ENCODE measurements at regions not wholly inside any gene's neighbourhood (a gene's known extent, or its start where the extent isn't known, plus 50 kb on each side); places are given as distances from the start of the nearest gene placed in this dataset.
"Not testable (repeated sequence)": the region's sequence is repeated elsewhere in the genome, so short reads cannot be mapped to it uniquely, and the experiment has no call there.

DNA sequence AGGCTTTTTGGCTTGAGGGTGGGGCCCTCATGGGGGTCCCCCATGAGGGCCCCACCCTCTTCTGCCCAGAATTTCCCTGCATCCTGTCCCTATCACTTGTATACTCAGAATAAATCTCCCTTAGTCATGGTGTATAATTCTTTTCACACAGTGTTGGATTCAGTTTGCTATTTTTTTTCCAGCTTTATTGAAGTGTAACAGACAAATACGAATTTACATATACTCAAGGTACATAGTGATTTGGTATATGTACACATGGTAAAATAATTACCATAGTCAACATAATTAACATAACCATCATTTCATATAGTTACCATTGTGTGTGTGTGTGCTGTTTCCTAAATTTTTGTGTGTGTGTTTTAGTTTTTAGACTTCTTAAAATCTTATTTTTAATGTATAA lies 289.4 kb downstream of the CNTNAP3B start:
- not testable (repeated sequence) for DNase-seq

DNA sequence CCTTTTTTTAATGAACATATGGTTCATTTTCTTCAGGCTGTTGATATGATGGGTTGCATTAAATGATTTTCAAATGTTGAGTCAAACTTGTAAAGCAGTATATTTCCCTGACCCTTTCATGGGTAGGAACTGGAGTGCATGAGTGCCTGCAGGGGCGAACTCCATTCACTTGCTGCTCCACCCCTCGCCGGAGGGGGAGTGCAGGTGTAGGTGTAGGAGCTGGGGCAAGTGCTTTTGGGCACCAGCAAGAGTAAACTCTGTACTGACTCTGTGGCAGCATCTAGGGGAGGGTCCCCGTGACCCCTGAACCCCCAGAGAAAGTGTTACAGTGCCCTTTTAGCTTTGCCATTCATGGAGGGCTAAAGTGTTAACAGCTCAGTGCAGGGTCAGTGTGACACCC lies 290.3 kb downstream of the CNTNAP3B start:
- DNase-seq = not testable (repeated sequence)

DNA sequence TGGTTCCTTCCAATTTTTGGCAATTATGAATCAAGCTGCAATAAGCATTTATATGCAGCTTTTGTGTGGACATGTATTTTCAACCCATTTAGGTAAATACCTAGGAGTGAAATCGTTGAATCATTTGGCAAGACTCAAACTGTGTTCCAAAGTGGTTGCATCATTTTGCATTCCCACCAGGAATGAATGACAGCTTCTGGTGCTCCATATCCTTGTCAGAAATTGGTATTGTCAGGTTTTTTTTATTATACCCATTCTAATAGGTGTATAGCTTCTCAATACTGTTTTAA lies 290.7 kb downstream of the CNTNAP3B start:
- DNase-seq = not testable (repeated sequence)

DNA sequence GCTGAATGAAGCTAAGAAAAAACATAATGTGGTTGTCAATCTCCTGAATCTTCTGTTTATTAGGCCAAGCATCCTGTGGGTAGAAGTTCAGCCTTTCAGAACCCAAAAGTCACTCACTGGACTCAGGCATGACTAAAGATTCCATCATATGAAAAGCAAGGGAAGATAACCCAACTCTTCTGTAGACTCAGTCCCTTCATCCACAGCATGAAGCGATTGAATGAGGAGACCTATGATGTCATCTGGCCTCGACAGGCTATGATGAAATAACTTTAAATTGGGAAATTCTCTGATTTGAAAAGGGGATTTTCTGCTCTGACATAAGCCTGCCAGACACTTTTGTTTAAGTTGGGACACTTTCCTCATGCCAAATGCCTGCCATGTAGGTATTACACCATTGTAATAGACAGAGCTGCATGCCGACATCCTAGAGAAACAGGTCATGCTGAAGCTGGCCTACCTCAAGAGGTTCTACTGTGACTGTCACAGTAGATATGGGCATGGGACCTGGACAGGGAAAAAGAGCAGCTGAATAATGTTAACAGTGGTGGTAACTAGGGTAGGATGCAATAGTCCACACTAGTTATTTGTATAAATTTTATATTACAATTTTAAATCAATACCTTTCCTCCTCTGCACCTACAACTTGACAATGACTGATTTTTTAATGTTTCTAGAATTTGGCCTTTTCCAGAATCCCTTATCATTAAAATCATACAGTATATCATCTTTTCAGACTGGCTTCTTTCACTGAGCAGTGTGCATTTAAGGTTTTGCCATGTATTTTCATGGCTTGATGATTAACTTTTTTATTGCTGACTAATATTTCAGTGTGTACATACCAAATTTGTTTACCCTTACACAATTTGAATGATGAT lies 291.3 kb downstream of the CNTNAP3B start:
- DNase-seq = not testable (repeated sequence)

DNA sequence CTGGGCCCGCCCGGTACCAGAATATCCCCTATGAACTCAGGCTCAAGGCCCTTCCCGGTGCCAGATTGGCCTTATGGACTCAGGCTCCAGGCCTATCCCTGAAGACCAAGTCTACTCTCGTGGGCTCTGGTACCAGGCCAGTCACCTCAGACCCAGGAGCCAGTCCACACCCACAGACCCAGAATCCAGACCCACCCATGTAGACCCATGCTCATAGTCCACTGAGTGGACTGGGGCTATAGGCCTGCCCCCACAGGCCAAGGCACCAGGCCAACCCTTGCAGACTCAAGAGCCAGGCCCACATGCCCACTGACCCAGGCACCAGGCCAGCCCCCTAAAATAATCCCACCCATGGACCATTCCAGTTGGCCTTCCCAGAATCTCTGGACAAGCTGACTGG lies 296.1 kb downstream of the CNTNAP3B start:
- not testable (repeated sequence) for DNase-seq

DNA sequence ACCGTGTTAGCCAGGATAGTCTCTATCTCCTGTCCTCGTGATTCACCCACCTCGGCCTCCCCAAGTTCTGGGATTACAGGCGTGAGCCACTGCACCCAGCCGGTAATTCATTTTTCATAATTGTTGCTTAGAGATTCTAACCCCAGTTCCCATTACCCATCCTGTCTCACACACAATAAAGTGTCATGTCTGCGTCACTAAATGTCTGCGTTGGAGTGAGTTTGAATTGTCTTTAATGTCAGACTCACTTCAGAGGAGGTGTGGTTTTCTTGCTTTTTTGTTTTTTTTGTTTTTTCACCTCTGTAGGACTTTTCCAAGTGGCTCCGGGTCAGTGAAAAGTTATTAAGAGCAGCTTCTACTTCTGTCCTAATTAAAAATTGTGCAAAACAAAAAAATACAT lies 304.5 kb downstream of the CNTNAP3B start:
- not testable (repeated sequence) for DNase-seq

DNA sequence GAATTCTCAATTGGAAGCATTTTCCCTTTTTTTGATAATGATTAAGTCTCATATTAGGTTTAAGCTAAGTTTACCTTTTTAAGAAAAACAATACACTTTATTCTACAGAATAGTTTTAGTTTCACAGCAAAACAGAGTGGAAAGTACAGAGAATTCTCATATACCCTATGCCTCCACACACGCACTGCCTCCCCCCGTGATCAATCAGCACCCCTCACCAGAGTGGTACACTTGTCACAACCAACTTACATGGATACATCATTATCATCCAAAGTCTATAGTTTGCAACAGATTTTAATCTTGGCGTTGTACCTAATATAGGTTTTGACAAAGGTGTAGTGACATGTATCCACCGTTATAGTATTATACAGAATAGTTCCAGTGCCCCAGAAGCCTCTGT lies 326.5 kb downstream of the CNTNAP3B start:
- DNase-seq = not testable (repeated sequence)

DNA sequence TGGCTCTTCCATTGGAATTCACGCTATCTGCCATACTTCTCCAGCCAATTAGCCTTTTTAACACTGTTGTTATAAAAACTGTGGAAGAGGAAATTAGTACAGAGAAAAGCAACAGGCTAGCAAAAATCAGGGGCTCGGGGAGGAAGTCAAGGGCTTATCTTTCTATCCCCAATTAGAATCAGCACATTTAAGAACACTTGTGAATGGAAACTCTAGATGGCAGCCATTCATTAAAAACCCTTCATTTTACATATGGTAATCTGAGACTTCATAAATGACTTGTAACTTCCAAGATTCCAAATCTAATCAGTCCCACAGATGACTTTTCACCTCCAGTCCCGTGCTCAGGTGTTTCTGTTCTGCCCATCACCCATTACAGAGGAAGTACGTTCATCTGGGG lies 330.5 kb downstream of the CNTNAP3B start:
- not testable (repeated sequence) for DNase-seq

DNA sequence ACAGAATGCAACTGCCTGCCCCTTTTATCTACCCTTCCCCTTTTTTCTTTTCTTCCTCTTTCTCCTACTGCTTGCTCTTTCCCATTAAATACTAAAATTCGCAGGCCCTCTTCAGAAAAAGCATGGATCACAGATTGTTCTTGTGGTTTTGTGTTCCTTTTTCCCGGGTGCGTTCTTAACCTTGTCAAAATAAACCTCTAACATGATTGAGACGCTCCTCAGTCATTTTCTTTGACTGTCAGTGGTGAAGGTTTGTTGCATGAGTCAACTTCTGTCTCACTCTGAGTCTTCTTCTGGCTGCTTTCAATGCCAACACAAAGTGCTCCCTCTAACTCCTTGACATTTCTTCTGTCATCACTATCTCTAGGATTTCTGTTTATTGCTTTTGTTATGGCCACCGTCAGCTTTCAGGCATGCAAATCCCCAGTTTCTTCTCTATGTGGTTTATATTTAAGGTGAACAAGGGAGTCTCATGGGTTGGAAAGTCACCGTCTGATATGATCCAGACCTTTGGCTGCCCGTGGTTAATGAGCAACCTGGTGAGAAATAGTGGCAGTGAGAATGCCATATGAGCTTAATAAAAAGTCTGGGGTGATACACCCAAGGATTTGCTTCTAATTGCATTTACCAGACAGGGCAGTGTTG lies 338.4 kb downstream of the CNTNAP3B start:
- DNase-seq = not testable (repeated sequence)

DNA sequence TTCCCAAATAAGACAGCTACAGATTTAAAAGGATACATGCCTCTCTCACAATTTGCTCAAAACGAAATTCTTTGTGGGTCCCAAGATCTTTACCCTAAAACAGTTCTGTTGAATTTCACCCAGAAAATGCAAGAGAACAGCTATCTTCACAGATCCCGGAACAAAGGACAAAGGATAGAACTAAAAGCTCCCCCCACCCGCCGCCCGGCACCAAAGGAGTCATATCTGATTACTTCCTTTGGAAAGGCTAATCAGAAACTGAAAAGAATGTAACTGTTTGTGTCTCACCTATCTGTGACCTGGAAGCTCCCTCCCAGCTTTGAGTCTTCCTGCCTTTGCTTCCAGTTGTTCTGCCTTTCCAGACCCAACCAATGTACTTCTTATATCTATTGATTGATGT lies 339.2 kb downstream of the CNTNAP3B start:
- DNase-seq = not testable (repeated sequence)

DNA sequence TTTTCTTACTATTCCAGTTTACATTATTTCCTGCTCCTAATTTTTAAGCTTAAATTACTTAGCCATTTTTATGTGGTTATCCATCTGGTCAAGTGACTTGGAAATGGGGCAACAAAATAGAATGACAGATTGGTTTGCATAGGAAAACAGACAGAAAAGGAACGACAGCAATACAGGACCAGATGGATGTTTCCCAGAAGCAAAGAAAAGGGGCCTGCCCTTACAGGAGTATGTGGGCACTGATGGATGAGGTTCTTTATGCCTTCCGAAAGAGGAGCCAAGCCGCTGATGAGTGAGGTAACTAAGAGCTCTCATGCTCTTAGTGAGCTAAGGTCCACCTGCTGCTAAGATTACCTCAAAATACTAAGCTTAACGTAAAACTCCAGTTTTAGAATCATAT lies 339.8 kb downstream of the CNTNAP3B start:
- not testable (repeated sequence) for DNase-seq

DNA sequence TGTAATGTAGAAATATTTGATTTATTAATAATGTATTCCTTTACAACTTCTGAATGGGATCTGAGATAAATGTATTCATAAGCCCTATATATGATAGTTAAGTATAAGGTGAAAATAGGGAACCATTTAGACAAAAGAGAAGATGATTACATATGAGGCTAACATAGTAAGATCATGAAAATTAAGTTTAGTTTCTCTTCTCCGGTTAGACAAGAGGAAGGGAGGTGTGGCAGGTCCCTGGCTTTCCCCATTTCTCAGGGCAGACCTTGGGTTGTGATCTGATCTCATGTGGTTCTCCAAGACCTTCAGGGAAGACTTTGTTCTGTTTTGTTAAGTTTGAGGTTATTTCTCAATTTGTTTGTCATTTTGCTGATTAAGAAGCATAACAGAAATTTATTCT lies 341.3 kb downstream of the CNTNAP3B start:
- DNase-seq = not testable (repeated sequence)

DNA sequence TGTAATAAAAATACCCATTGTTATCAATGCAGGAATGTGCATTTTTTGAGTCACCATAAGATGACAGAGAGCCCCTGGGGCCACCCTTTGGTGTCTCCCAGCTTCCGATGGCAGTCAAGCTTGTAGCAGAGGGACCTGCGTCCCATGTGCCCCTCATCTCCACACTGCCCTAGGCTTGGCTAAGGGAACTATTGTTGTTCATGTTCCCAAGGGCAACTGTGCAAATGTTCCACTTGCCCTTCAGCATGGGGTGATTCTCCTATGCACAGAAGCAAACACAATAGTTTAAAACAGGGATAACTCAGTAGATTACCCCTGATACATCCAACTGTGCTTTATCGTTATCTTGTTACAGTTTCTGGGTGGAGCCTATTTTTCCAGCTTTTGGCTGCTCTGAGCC lies 342.0 kb downstream of the CNTNAP3B start:
- DNase-seq = not testable (repeated sequence)

DNA sequence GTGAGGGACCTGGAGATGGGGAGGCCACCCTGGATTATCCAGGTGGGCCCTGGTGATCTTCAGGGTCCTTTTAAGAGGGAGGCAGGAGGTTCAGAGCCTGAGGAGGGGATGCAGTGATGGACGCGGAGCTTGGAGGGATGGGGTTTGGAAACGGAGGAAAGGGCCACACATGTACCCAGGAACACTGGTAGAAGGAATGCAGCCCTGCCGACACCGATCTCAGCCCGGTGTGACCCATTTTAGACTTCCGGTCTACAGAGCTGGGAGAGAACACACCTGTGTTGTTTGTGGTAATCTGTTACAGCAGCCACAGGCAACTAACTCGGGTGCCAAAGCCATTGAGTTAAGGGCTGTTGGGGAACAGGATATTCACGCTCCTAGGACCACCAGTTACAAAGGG lies 345.2 kb downstream of the CNTNAP3B start:
- DNase-seq = not testable (repeated sequence)

DNA sequence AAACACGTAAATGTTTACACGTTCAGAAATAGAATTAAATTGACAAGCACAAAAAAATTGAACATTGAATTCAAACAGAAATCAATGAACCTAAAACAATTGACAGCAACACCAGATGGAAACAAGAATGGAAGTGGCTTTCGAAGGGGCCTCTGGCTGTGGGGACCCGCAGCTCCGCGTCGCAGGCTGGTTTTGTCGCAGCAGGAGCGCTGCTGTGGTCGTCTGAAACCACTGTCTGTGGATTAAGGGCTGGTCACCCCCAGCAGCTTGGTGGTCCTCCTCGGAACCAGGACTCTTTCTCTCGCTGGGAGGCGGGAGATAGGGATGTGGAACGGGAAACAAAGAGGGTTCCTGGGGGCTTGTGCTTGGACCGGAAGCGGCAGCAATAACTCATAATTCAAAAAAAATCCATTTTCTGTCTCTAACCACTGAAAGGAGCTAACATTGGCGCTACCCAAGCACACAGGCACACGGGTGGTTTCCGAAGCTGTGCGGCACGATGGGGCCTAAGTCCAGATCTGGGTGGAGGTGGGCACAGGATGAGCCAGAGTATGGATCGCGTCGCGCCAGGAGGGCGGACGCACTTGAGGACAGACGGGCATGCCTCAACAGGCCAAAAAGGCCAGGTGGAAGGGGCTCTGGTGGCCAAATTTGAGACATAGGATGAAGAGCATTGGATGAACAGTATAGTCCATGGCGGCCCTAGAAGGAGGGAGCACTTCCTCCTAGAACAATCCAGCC lies 346.0 kb downstream of the CNTNAP3B start:
- DNase-seq = not testable (repeated sequence)

DNA sequence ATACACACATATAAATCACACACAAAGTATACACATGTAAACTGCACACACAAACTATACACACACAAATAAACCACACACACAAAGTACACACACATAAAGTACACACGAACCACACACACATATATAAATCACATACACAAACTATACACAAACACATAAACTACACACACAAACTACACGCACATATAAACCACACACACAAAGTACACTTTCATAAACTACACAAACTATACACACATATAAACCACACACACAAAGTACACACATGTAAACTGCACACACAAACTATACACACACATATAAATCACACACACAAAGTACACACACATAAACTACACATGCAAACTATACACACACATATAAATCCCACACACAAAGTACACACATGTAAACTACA lies 347.3 kb downstream of the CNTNAP3B start:
- not testable (repeated sequence) for DNase-seq

DNA sequence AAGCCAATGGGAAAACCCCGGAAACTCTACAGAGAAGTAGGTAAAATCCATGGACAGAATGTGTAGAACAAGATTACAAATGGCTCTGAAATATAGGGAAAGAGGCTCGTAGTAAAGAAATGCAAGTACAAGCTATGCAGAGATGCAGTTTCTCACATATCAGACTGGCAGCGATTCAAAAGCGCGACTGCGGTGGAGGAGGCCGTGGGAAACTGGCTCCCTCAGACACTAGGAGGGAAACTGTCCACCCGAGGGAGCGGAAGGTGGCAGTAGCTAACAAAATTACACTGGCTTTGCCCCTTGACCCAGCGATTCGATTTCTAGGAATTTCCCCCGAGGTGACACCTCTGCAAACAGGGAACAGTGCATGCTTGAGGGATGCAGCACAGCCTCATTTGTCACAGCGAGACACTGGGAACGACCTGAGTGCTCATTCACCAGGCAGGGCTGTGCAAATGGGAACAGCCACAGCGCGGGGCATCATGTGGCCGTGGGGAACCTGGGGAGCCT lies 349.3 kb downstream of the CNTNAP3B start:
- not testable (repeated sequence) for DNase-seq

DNA sequence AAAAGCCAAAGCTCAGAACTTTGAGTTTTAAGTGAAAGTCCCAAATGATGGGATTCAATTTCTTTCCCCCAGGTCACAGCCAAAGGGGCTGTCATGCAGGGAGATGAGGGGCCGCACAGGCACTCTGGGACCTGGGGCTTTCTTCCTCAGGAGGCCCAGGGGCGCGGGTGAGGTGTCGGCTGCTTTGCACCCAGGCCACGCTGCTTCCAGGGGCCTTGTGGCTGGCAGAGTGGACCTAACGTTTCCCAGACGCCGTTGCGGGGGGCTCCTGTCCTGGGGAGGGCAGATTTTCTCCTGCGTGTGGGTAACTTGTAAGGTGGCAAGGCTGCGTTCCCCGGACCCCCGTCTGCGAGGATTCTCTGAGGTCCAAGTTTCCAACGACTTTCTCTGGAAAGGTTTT lies 350.0 kb downstream of the CNTNAP3B start:
- DNase-seq = not testable (repeated sequence)

DNA sequence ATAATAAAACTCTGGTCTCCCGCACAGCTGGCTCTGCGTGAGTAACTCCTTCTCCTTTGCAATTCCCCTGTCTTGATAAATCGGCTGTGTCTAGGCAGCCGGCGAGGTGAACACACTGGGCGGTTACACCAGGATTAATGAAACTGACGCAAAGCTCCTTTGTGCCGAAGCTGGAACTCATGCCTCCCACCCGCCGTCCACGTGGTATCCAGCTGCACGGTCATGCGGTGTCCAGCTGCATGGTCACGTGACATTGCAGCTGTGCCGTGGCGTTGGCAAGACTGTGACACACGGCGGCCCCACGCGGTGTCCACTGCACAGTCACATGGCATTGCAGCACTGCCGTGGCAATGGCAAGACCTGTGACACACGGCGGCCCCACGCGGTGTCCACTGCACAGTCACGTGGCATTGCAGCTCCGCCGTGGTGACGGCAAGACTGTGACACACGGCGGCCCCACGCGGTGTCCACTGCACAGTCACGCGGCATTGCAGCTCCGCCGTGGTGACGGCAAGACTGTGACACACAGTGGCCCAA lies 350.6 kb downstream of the CNTNAP3B start:
- not testable (repeated sequence) for DNase-seq

DNA sequence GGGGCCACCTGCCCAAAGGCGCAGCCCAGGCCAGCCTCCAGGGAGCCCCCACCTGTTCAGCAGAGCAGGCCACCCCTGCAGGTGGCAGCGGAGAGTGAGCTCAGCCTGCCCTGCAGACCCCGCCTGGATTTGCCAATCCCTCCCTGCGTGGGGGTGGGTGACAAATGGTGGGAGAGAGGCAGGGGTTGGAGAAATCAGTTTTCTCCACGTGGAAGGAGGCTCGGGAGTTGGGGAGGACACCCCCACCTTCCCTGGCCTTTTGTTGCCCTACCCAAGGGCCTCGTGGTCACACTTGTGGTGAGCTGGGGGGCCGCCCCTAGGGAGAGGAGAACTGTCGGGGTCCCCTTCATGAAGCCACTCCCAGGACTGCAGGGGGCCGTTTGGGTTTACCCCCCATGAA lies 351.7 kb downstream of the CNTNAP3B start:
- DNase-seq = not testable (repeated sequence)

DNA sequence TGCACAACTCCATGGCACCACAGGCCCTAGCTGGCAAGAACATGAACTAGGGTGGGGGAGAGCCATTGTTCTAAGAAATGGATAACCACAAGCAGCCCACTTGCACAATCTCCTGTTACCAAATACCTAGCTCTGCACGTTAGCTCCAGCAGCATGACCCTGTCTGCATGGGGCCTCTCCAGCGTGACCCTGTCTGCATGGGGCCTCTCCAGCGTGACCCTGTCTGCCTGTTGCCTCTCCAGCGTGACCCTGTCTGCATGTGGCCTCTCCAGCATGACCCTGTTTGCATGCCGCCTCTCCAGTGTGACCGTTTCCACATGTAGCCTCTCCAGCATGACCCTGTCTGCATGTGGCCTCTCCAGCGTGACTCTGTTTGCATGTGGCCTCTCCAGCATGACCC lies 356.7 kb downstream of the CNTNAP3B start:
- not testable (repeated sequence) for DNase-seq

DNA sequence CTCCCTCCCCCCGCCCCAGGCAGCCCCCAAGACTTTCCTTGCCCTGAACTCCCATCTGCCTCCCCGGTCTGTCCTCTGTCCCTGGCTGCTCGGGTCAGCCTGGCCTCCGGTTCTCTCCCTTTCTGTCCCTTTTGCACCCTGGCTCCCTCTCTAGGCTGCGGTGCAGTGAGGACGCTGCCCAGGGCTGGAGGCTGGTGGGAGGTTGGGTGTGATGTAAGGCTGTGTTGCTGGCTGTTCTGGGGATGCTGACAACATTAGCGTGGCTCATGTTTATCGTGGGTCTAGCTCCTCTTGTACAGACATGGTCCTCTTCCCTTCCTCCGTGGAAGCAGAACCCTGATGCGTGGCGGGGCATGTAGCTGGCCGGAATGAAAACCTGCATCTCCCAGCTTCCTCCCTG lies 357.5 kb downstream of the CNTNAP3B start:
- DNase-seq = not testable (repeated sequence)

DNA sequence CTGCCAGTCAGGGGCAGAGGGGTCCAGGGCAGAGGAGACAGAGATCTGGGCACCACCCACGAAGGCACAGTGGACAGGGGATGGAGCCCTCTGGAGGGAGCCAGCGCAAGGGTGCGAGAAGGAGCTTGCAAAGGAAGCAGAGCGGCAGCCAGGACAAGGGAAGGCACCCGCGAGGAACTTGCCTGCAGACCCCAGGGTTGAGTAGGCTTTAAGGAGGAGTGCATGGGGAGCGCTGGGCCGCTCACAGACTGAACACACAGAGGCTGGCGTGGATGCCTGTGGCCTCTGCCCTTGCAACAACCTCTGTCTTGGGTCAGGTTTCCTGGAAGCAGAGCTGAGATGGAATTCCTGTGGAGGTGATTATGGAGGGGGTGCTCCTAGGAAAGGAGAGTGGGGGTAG lies 374.4 kb downstream of the CNTNAP3B start:
- not testable (repeated sequence) for DNase-seq

Measured in NCI-H1417 (cell line).